ENCODE measurements at regions not wholly inside any gene's neighbourhood (a gene's known extent, or its start where the extent isn't known, plus 50 kb on each side); places are given as distances from the start of the nearest gene placed in this dataset.

DNA sequence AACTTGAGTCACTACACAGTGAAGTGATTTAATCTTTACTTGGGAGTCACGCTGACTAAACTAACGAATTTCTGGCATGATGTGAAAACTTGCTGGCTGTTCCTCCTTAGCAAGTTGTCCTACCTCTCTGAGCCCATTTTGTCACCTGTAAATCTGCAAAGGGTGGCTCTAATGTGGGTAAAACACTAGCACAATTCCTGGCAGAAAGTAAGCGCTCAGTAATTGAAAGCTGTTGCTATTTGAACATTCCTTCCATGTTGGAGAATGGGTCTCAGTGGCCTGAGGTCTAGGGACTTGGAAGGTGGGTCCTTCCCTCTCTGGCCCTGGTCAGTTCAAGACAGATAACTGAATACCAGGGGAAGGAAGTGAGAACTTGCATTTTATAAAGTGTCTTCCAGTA, 309.0 kb upstream of the PROX1 start:
- Histone ChIP-seq H3K4me1 (no peaks in the 10 kb centered on the region), H3K9me3 (no peaks in the 10 kb centered on the region), H3K27me3 (ENCODE audit: low read depth) (no peaks in the 10 kb centered on the region), H3K36me3 (no peaks in the 10 kb centered on the region), H3K27ac (no peak overlapping the region), H3K4me3 (no peak overlapping the region)
- intact Hi-C loops (cut with DNase I), result no loop called here
- TF ChIP-seq, protein P1, sequence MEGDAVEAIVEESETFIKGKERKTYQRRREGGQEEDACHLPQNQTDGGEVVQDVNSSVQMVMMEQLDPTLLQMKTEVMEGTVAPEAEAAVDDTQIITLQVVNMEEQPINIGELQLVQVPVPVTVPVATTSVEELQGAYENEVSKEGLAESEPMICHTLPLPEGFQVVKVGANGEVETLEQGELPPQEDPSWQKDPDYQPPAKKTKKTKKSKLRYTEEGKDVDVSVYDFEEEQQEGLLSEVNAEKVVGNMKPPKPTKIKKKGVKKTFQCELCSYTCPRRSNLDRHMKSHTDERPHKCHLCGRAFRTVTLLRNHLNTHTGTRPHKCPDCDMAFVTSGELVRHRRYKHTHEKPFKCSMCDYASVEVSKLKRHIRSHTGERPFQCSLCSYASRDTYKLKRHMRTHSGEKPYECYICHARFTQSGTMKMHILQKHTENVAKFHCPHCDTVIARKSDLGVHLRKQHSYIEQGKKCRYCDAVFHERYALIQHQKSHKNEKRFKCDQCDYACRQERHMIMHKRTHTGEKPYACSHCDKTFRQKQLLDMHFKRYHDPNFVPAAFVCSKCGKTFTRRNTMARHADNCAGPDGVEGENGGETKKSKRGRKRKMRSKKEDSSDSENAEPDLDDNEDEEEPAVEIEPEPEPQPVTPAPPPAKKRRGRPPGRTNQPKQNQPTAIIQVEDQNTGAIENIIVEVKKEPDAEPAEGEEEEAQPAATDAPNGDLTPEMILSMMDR (IDR thresholded peaks at IDR 0.05), result no peak
- ATAC-seq, result no peak
- no peak for DNase-seq

DNA sequence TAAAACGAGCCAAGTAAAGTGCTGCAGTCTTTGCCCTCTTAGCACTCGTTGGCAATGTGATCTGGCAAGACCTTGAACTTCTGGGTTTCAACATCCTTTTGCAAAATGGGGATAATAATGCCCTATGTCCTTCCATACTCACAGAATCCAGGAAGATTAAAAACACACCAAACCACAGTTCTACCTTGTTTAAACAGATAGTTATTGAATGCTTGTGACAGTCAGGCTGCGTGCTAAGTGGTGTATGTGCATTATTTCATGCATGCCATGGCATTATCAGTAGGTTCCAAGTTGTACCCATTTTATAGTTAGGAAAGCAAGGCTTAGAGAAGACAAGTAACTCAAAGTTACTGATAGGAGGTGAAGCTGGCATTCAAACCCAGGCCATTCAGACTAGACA, 308.6 kb upstream of the PROX1 start:
- H3K9me3 ChIP-seq, result no peaks in the 10 kb centered on the region
- no peak for DNase-seq
- no peak overlapping the region for H3K27ac ChIP-seq
- no peak overlapping the region for H3K4me3 ChIP-seq
- H3K27me3 ChIP-seq (ENCODE audit: low read depth), result no peaks in the 10 kb centered on the region
- ATAC-seq, result no peak
- intact Hi-C loops (cut with DNase I), result no loop called here
- TF ChIP-seq, protein P1 (IDR thresholded peaks at IDR 0.05), result no peak
- H3K4me1 ChIP-seq, result no peaks in the 10 kb centered on the region
- H3K36me3 ChIP-seq, result no peaks in the 10 kb centered on the region

- TF ChIP-seq, protein P1 (IDR thresholded peaks at IDR 0.05), result no peak
- intact Hi-C loops (cut with DNase I), result no loop called here
- no peaks in the 10 kb centered on the region for H3K9me3 ChIP-seq
- no peak overlapping the region for H3K4me3 ChIP-seq
- H3K27ac ChIP-seq, result no peak overlapping the region
- no peaks in the 10 kb centered on the region for H3K4me1 ChIP-seq
- H3K27me3 ChIP-seq (ENCODE audit: low read depth), result no peaks in the 10 kb centered on the region
- DNase-seq (no peak), ATAC-seq (no peak)
- no peaks in the 10 kb centered on the region for H3K36me3 ChIP-seq
Measured at GRCh38 chr1:213680677-213681325, 307.0 kb upstream of the PROX1 start.

DNA sequence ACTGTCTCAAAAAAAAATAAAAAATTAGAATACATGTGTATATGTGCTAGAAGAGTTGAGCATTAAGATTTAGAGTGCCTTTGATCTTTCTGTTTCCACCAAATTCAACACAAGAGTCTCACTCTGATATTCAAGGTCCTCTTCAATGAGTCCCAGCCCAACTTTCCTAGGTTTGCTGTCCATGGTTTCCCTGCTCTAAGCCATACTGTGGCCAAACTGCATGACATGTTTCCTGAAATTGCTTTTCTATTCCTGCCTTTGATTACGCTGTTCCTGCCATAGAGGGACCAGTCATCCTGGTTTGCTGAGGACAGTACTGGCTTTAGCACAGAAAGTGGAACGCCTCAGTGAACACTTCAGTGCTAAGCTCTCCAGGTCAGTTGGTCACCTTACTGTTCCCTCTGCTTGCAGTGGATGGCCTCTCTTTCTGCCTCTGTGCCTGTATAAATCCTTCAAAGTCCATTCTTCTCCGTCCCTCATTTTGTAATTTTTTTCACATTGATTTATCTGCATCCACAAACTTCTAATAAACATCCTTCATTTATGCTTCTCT, 305.9 kb upstream of the PROX1 start:
- H3K27me3 ChIP-seq (ENCODE audit: low read depth), result no peaks in the 10 kb centered on the region
- H3K9me3 ChIP-seq, result no peaks in the 10 kb centered on the region
- no peak for ATAC-seq
- H3K27ac ChIP-seq, result no peak overlapping the region
- DNase-seq, result no peak
- no peaks in the 10 kb centered on the region for H3K36me3 ChIP-seq
- intact Hi-C loops (cut with DNase I), result no loop called here
- H3K4me1 ChIP-seq, result no peaks in the 10 kb centered on the region
- TF ChIP-seq, protein P1 (IDR thresholded peaks at IDR 0.05), result no peak
- H3K4me3 ChIP-seq, result no peak overlapping the region

- H3K4me1 ChIP-seq, result no peaks in the 10 kb centered on the region
- no peak for DNase-seq
- no peaks in the 10 kb centered on the region for H3K9me3 ChIP-seq
- H3K27me3 ChIP-seq (ENCODE audit: low read depth), result no peaks in the 10 kb centered on the region
- TF ChIP-seq, protein P1 (IDR thresholded peaks at IDR 0.05), result no peak
- H3K4me3 ChIP-seq, result no peak overlapping the region
- no peak for ATAC-seq
- H3K36me3 ChIP-seq, result no peaks in the 10 kb centered on the region
- H3K27ac ChIP-seq, result no peak overlapping the region
- intact Hi-C loops (cut with DNase I), result no loop called here
Measured at GRCh38 chr1:213683529-213683928, 304.2 kb upstream of the PROX1 start.

Data from lower lobe of right lung (tissue), 2 donors.